Activated naive CD4-positive, alpha-beta T cell treated with anti-CD3 and anti-CD28 coated beads, Interleukin-2, amount 50 U/mL, for 72 hours (primary cell): ENCODE measurements at regions not wholly inside any gene's neighbourhood (a gene's known extent, or its start where the extent isn't known, plus 50 kb on each side); places are given as distances from the start of the nearest gene placed in this dataset.

ENCODE experiments used
- ATAC-seq, 2 donors: fragments of 150-1000 bp; cut with Tn5 transposase; 2 replicates each; pipeline ENCODE4 v1.10.0; 2021; ENCODE audit warnings: mild to moderate bottlenecking in 2 of 2, moderate library complexity in 2 of 2
- DNase-seq, 2 donors: peaks; one replicate each; pipeline ENCODE4 v3.0.0; 2021 to 2022; ENCODE audit warnings: low spot score in 2 of 2
- H3K27ac Mint-ChIP-seq, 2 donors: one replicate each; pipeline ENCODE4 v1.8.0; 2022; ENCODE audit warnings: mild to moderate bottlenecking in 2 of 2, mixed read lengths in 2 of 2
- H3K36me3 Mint-ChIP-seq, 2 donors: one replicate each; pipeline ENCODE4 v1.8.0; 2022; ENCODE audit warnings: mixed read lengths in 2 of 2
- H3K9me3 Mint-ChIP-seq, 2 donors: one replicate each; pipeline ENCODE4 v1.8.0; 2022; ENCODE audit warnings: mixed read lengths in 2 of 2

- Mint-ChIP-seq H3K36me3 (peaks cover 0 to 6% of the 10 kb centered on the region in 2 donors), H3K9me3 (peaks cover 0 to 5% of the 10 kb centered on the region in 2 donors), H3K27ac (no peak overlapping the region)
- DNase-seq (no peak), ATAC-seq (no peak)
Measured at GRCh38 chr15:35320158-35320780, 225.7 kb downstream of the DPH6 start.

GRCh38 chr15:35319354-35319753, 226.6 kb downstream of the DPH6 start:
- peaks cover 0 to 5% of the 10 kb centered on the region in 2 donors for H3K9me3 Mint-ChIP-seq
- DNase-seq (no peak), ATAC-seq (no peak)
- H3K27ac Mint-ChIP-seq = no peak overlapping the region
- H3K36me3 Mint-ChIP-seq = peaks cover 0 to 6% of the 10 kb centered on the region in 2 donors

DNA sequence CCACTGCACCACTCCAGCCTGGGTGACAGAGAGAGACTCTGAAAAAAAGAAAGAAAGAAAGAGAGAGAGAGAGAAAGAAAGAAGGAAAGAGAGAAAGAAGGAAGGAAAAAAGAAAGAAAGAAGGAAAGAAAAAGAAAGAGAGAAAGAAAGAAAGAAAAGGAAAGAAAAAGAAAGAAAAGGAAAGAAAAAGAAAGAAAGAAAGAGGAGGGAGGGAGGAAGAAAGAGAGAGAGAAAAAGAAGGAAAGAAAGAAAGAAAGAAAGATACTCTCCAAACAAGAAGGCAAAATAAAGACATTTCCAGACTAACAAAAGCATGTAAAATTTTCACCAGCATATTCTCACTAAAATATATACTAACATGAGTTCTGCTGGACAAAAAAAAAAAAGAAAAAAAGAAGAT, 228.7 kb downstream of the DPH6 start:
- ATAC-seq = no peak
- Mint-ChIP-seq H3K27ac (peak overlapping the region in 1 of 2 donors; percentile 46), H3K36me3 (peaks cover 0 to 6% of the 10 kb centered on the region in 2 donors), H3K9me3 (peaks cover 0 to 5% of the 10 kb centered on the region in 2 donors)
- no peak for DNase-seq

GRCh38 chr15:35312344-35312743, 227.2 kb upstream of the NANOGP8 start:
- H3K36me3 Mint-ChIP-seq = peaks cover 0 to 6% of the 10 kb centered on the region in 2 donors

DNA sequence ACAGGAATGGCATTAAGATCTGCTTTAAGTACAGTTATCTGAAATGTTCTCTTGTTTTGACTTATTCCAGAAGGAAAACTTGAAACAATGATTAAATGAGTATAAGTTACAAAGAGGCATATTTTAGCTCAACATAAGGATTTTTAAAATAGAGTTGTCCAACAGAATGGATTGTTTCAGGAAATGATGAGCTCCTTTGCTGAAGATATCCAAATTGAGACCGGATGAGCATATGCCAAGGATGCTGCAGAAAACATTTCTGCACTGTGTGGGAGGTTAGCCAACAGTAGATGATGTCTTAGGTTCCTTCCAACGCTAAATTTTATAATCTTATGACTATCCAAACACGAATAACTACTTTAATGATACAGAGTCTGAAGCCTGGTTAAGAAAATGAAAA, 226.5 kb upstream of the NANOGP8 start:
- no peak overlapping the region for H3K27ac Mint-ChIP-seq
- H3K36me3 Mint-ChIP-seq = peaks cover 0 to 6% of the 10 kb centered on the region in 2 donors
- peaks cover 0 to 5% of the 10 kb centered on the region in 2 donors for H3K9me3 Mint-ChIP-seq
- no peak for ATAC-seq
- DNase-seq = no peak

More at GRCh38 chr15:35312344-35312743, 227.2 kb upstream of the NANOGP8 start:
- DNase-seq = no peak
- ATAC-seq = no peak
- Mint-ChIP-seq H3K27ac (no peak overlapping the region), H3K9me3 (peaks cover 0 to 5% of the 10 kb centered on the region in 2 donors)

DNA sequence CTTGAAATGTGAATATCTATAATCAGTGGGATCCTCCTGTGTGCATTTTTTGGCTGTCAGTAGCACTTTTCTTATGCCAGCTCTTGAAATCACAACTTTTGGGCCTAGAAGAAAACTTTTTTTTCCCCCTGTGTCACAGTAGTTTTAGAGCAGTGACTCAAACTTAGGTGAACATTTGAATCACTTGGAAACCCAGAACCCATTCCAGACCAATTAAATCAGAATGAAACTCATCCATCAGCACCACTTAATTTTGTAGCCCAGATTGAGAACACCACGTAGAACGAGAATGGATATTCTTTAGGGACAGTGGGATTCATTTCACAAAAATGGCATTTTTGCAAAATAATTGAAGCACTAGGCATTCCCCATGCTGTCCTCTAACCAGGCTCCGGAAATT, 224.8 kb upstream of the NANOGP8 start:
- no peaks in the 10 kb centered on the region for H3K36me3 Mint-ChIP-seq
- ATAC-seq (no peak), DNase-seq (no peak)
- no peaks in the 10 kb centered on the region for H3K9me3 Mint-ChIP-seq
- H3K27ac Mint-ChIP-seq = no peak overlapping the region

DNA sequence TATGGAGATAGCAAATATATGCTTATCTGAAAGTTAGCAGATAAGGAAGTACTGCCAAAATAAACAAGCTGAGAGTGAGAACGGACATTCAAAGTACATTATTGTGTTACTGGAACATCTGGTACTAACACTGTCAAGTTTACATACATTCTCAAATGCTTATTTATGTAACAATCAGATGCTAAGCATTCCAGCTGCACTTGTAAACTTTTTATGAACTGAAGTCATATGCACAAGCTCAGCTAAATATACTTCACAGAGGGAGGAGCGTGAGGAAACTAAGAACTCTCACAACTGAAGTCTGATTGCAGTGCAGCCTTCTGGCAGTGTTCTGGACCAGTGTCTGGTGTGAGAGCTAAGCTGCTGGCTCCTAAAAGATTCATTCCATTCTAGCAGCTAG, 223.7 kb upstream of the NANOGP8 start:
- Mint-ChIP-seq H3K9me3 (no peaks in the 10 kb centered on the region), H3K36me3 (no peaks in the 10 kb centered on the region), H3K27ac (no peak overlapping the region)
- no peak for DNase-seq
- no peak for ATAC-seq

- ATAC-seq = no peak
- no peak for DNase-seq
- H3K27ac Mint-ChIP-seq = no peak overlapping the region
- H3K36me3 Mint-ChIP-seq = no peaks in the 10 kb centered on the region
- no peaks in the 10 kb centered on the region for H3K9me3 Mint-ChIP-seq
Measured at GRCh38 chr15:35307676-35308075, 222.6 kb upstream of the NANOGP8 start.

- ATAC-seq (no peak), DNase-seq (no peak)
- no peaks in the 10 kb centered on the region for H3K9me3 Mint-ChIP-seq
- no peak overlapping the region for H3K27ac Mint-ChIP-seq
- no peaks in the 10 kb centered on the region for H3K36me3 Mint-ChIP-seq
Measured at GRCh38 chr15:35307026-35307425, 221.9 kb upstream of the NANOGP8 start.

- DNase-seq (no peak), ATAC-seq (no peak)
- no peaks in the 10 kb centered on the region for H3K9me3 Mint-ChIP-seq
- no peaks in the 10 kb centered on the region for H3K36me3 Mint-ChIP-seq
- no peak overlapping the region for H3K27ac Mint-ChIP-seq
Measured at GRCh38 chr15:35306361-35306981, 221.4 kb upstream of the NANOGP8 start.

GRCh38 chr15:35305946-35306345, 220.9 kb upstream of the NANOGP8 start:
- Mint-ChIP-seq H3K36me3 (no peaks in the 10 kb centered on the region), H3K9me3 (no peaks in the 10 kb centered on the region), H3K27ac (no peak overlapping the region)
- DNase-seq (no peak), ATAC-seq (no peak)

DNA sequence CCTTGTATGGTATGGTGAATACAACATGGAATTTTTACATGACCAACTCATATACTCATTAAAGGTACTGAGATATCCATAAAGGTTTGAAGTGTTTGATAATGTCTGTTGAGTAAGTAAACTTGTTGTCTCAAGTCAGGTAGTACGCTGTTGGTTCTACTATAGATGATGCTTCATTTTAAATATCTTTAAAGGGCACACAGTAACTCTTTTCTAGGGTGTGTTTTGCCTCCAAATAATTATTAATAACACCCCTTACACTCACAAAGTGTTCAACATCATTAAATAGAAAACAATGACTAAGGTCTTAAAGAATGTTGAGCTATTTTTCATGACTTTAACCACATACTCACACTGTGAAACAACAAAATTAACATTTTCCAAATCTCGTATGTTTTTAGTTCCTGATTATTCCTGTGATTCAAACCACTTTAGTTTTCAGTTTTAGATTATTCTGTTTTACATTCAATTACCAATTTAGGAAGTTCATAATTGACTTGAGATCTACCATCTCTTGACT, 220.0 kb upstream of the NANOGP8 start:
- Mint-ChIP-seq H3K9me3 (no peaks in the 10 kb centered on the region), H3K27ac (no peak overlapping the region), H3K36me3 (no peaks in the 10 kb centered on the region)
- ATAC-seq = no peak
- DNase-seq = no peak

DNA sequence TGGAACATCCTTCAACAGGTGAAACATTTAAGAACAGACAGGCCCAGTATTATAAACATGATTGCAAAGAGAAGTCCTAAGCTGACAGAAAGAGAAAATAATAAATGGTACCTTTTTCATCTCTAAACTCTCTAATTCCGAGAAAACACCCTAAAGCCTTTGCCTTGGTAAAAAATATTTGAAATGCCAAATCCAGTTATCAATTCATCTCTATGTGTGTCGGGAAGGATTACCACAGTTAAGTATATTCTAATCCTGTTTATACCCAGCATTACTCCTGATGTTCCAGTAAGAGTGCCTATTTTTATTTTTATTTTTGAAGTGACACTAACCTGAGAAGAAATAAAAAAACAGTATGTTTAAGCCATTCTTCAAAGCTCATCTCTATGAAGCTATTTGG, 219.3 kb upstream of the NANOGP8 start:
- H3K9me3 Mint-ChIP-seq = no peaks in the 10 kb centered on the region
- ATAC-seq (no peak), DNase-seq (no peak)
- no peak overlapping the region for H3K27ac Mint-ChIP-seq
- H3K36me3 Mint-ChIP-seq = no peaks in the 10 kb centered on the region

GRCh38 chr15:35302334-35302733, 217.2 kb upstream of the NANOGP8 start:
- ATAC-seq (no peak), DNase-seq (no peak)
- H3K36me3 Mint-ChIP-seq = no peaks in the 10 kb centered on the region
- H3K27ac Mint-ChIP-seq = no peak overlapping the region
- no peaks in the 10 kb centered on the region for H3K9me3 Mint-ChIP-seq

DNA sequence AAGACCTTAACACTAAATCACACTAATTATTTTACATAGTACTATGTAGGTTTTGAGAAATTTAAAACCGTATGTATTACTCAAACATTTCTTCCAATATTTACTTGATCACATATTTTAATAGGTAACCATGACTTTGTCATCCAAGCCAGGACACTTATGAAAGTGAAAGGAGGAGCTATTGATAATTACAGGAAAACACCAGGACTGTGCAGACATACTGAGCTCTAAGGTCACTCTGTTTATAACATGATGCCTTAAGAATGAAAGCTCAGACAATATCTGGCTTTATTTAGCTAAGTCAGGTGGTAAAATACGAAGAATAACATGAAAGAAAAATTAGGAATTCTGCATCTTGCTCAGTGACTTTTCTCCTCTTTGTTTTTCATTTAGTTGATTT, 216.0 kb upstream of the NANOGP8 start:
- Mint-ChIP-seq H3K36me3 (no peaks in the 10 kb centered on the region), H3K9me3 (no peaks in the 10 kb centered on the region), H3K27ac (no peak overlapping the region)
- ATAC-seq = no peak
- DNase-seq = no peak

DNA sequence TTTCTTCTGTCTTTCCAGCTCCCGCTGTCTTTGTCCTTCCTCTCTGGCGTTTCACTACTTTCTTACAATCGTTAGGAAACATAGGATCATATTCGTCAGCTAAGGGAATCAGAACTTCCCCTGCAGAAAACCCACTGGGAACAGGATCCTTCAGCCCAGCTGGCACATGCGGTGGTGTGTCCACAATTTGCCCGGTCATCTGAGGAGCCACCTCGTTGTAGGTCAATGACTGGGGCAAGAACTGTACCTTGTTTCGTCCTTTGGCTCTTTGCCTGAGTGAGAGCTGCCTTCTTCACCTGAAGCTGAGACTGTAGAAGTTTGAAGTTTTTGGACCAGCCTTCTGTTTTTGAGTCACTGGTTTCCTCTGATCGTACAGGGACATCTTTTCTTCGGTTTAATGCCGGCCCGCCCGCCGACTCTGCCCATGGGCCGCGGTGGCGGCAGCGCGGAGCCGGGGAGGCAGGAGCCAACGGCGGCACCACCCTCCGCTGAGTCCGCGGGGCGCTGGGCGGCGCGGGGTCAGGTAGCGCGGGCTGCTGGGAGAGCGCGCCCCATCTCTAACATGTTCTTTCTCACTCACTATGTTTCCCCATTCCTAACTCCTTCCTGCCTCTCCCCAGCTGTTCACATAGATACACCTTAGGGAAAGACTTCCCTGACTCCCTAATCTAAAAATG, 214.1 kb upstream of the NANOGP8 start:
- ATAC-seq = no peak
- no peak for DNase-seq
- no peak overlapping the region for H3K27ac Mint-ChIP-seq
- no peaks in the 10 kb centered on the region for H3K9me3 Mint-ChIP-seq
- H3K36me3 Mint-ChIP-seq = no peaks in the 10 kb centered on the region

GRCh38 chr15:35298509-35298908, 213.4 kb upstream of the NANOGP8 start:
- ATAC-seq = no peak
- H3K36me3 Mint-ChIP-seq = no peaks in the 10 kb centered on the region

More at GRCh38 chr15:35298509-35298908, 213.4 kb upstream of the NANOGP8 start:
- no peaks in the 10 kb centered on the region for H3K9me3 Mint-ChIP-seq
- DNase-seq = no peak
- no peak overlapping the region for H3K27ac Mint-ChIP-seq
